ENCODE measurements at regions not wholly inside any gene's neighbourhood (a gene's known extent, or its start where the extent isn't known, plus 50 kb on each side); places are given as distances from the start of the nearest gene placed in this dataset.

DNA sequence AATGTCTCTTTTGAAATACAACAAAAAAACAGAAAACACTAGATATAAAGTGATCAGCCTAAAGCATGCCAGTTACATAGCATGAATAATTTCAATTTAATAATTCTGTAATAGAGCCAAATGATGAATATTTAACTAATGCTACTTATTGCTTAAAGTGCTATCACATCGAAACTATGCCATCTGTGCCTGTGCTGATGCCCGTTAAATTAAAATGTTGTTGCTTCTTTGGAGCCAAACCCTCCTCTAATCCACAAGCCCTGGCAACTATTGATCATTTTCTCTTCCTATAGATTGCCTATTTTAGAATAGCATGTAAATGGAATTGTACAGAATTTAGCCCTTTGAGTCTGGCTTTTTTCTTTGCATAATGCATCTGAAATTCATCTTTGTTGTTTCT lies 356.2 kb downstream of the CHSY3 start:
- no peak overlapping the region for H3K4me3 ChIP-seq (ENCODE audit: low read depth in 2 of 2, low read length in 1 of 2)
- POLR2A ChIA-PET: no interaction called here
- no peak overlapping the region for H2AFZ ChIP-seq (ENCODE audit: low read depth)
- H3K4me1 ChIP-seq (ENCODE audit: control insufficient read depth in 1 of 2, insufficient read depth in 2 of 2, low read depth in 1 of 2, low read length in 1 of 2): no peaks in the 10 kb centered on the region
- no peaks in the 10 kb centered on the region for H3K79me2 ChIP-seq (ENCODE audit: insufficient read depth)
- H3K27me3 ChIP-seq (ENCODE audit: insufficient read depth): no peaks in the 10 kb centered on the region
- no peak overlapping the region for H3K9ac ChIP-seq
- H3K27ac ChIP-seq (ENCODE audit: low read depth in 2 of 2, low read length in 1 of 2): no peak overlapping the region
- H3K9me3 ChIP-seq: no peaks in the 10 kb centered on the region; the same call in 1 of the 2 replicates
- TF ChIP-seq MXI1 (IDR thresholded peaks at IDR 0.05; ENCODE audit: low read depth, low read length): no peak
- TF ChIP-seq FOXJ3 (CRISPR knock-in tag; IDR thresholded peaks at IDR 0.05): no peak
- TF ChIP-seq, protein P1, sequence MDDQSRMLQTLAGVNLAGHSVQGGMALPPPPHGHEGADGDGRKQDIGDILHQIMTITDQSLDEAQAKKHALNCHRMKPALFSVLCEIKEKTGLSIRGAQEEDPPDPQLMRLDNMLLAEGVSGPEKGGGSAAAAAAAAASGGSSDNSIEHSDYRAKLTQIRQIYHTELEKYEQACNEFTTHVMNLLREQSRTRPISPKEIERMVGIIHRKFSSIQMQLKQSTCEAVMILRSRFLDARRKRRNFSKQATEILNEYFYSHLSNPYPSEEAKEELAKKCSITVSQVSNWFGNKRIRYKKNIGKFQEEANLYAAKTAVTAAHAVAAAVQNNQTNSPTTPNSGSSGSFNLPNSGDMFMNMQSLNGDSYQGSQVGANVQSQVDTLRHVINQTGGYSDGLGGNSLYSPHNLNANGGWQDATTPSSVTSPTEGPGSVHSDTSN (IDR thresholded peaks at IDR 0.05): no peak
- TF ChIP-seq, protein P2, sequence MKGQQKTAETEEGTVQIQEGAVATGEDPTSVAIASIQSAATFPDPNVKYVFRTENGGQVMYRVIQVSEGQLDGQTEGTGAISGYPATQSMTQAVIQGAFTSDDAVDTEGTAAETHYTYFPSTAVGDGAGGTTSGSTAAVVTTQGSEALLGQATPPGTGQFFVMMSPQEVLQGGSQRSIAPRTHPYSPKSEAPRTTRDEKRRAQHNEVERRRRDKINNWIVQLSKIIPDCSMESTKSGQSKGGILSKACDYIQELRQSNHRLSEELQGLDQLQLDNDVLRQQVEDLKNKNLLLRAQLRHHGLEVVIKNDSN (IDR thresholded peaks at IDR 0.05; ENCODE audit: borderline replicate concordance, low read depth): no peak
- no peak for TF ChIP-seq SIN3A (IDR thresholded peaks at IDR 0.05; ENCODE audit: borderline replicate concordance, low read depth, low read length)
- no peak for TF ChIP-seq NFIC (IDR thresholded peaks at IDR 0.05; ENCODE audit: borderline replicate concordance)
- TF ChIP-seq RCOR1 (IDR thresholded peaks at IDR 0.05; ENCODE audit: low read length): no peak
- TF ChIP-seq TAF1 (IDR thresholded peaks at IDR 0.05; ENCODE audit: borderline replicate concordance, low read depth, low read length): no peak
- H3F3A ChIP-seq (replicated peaks; ENCODE audit: insufficient read depth): no peaks in the 10 kb centered on the region
- CTCF ChIA-PET: no interaction called here
- no peaks in the 10 kb centered on the region for H3K36me3 ChIP-seq (replicated peaks in 1 of 2; ENCODE audit: control insufficient read depth in 1 of 2, insufficient read depth in 2 of 2, low read length in 1 of 2)
- no peak overlapping the region for H3K4me2 ChIP-seq
- H3K9me2 ChIP-seq: no peaks in the 10 kb centered on the region
- DNase-seq: no peak
- 2% methylated on average over 2 of the region's 2 CpGs for WGBS (ENCODE audit: low lambda C conversion rate)
- H4K20me1 ChIP-seq (ENCODE audit: insufficient read depth): no peaks in the 10 kb centered on the region

GRCh38 chr5:130251931-130252330 lies 347.7 kb downstream of the CHSY3 start:
- Histone ChIP-seq H3K4me1 (ENCODE audit: control insufficient read depth in 1 of 2, insufficient read depth in 2 of 2, low read depth in 1 of 2, low read length in 1 of 2) (no peaks in the 10 kb centered on the region), H3F3A (replicated peaks; ENCODE audit: insufficient read depth) (no peaks in the 10 kb centered on the region), H4K20me1 (ENCODE audit: insufficient read depth) (no peaks in the 10 kb centered on the region), H3K9ac (no peak overlapping the region), H3K27ac (ENCODE audit: low read depth in 2 of 2, low read length in 1 of 2) (no peak overlapping the region), H3K4me2 (no peak overlapping the region), H3K79me2 (ENCODE audit: insufficient read depth) (no peaks in the 10 kb centered on the region), H3K9me3 (no peaks in the 10 kb centered on the region; the same call in 1 of the 2 replicates), H3K27me3 (ENCODE audit: insufficient read depth) (no peaks in the 10 kb centered on the region), H3K36me3 (replicated peaks in 1 of 2; ENCODE audit: control insufficient read depth in 1 of 2, insufficient read depth in 2 of 2, low read length in 1 of 2) (no peaks in the 10 kb centered on the region), H3K4me3 (ENCODE audit: low read depth in 2 of 2, low read length in 1 of 2) (no peak overlapping the region), H2AFZ (ENCODE audit: low read depth) (no peak overlapping the region), H3K9me2 (no peaks in the 10 kb centered on the region)
- CTCF ChIA-PET: no interaction called here
- DNase-seq: no peak
- POLR2A ChIA-PET: no interaction called here
- WGBS (ENCODE audit: low lambda C conversion rate): 0% methylated on average over 1 of the region's 1 CpG
- TF ChIP-seq, protein P3, sequence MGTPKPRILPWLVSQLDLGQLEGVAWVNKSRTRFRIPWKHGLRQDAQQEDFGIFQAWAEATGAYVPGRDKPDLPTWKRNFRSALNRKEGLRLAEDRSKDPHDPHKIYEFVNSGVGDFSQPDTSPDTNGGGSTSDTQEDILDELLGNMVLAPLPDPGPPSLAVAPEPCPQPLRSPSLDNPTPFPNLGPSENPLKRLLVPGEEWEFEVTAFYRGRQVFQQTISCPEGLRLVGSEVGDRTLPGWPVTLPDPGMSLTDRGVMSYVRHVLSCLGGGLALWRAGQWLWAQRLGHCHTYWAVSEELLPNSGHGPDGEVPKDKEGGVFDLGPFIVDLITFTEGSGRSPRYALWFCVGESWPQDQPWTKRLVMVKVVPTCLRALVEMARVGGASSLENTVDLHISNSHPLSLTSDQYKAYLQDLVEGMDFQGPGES (IDR thresholded peaks at IDR 0.05; ENCODE audit: low read depth, low read length): no peak
- TF ChIP-seq, protein P4, sequence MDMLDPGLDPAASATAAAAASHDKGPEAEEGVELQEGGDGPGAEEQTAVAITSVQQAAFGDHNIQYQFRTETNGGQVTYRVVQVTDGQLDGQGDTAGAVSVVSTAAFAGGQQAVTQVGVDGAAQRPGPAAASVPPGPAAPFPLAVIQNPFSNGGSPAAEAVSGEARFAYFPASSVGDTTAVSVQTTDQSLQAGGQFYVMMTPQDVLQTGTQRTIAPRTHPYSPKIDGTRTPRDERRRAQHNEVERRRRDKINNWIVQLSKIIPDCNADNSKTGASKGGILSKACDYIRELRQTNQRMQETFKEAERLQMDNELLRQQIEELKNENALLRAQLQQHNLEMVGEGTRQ (IDR thresholded peaks at IDR 0.05; ENCODE audit: borderline replicate concordance, low read depth, low read length): no peak
- no peak for TF ChIP-seq CTCF (IDR thresholded peaks at IDR 0.05)
- TF ChIP-seq, protein P2 (IDR thresholded peaks at IDR 0.05; ENCODE audit: borderline replicate concordance, low read depth): no peak
- TF ChIP-seq TEAD4 (IDR thresholded peaks at IDR 0.05; ENCODE audit: borderline replicate concordance, insufficient read depth): no peak
- no peak for TF ChIP-seq FOSL2 (IDR thresholded peaks at IDR 0.05; ENCODE audit: borderline replicate concordance, low read depth)
- TF ChIP-seq FOXM1 (IDR thresholded peaks at IDR 0.05; ENCODE audit: low read depth): no peak
- TF ChIP-seq SIN3A (IDR thresholded peaks at IDR 0.05; ENCODE audit: borderline replicate concordance, low read depth, low read length): no peak
- TF ChIP-seq EZH2phosphoT487 (IDR thresholded peaks at IDR 0.05; ENCODE audit: borderline replicate concordance, low read depth): no peak
- no peak for TF ChIP-seq GATA2 (CRISPR knock-in tag; IDR thresholded peaks at IDR 0.05)
- TF ChIP-seq JUND (IDR thresholded peaks at IDR 0.05): no peak
- TF ChIP-seq FOXJ3 (CRISPR knock-in tag; IDR thresholded peaks at IDR 0.05): no peak
- TF ChIP-seq RCOR1 (IDR thresholded peaks at IDR 0.05; ENCODE audit: low read length): no peak
- TF ChIP-seq NFIC (IDR thresholded peaks at IDR 0.05; ENCODE audit: borderline replicate concordance): no peak
- no peak for TF ChIP-seq MEF2A (IDR thresholded peaks at IDR 0.05; ENCODE audit: borderline replicate concordance, low read depth)
- TF ChIP-seq ELF1 (IDR thresholded peaks at IDR 0.05): no peak
